GM23338 (cell line): ENCODE measurements at regions not wholly inside any gene's neighbourhood (a gene's known extent, or its start where the extent isn't known, plus 50 kb on each side); places are given as distances from the start of the nearest gene placed in this dataset.
A peak's percentile ranks its signal among the peaks of the same experiment; 100 is the strongest.
"Not testable (repeated sequence)": the region's sequence is repeated elsewhere in the genome, so short reads cannot be mapped to it uniquely, and the experiment has no call there.

Source experiments
- ATAC-seq: fragments of 200-7000 bp; cut with Tn5 transposase; 3 replicates; pipeline ENCODE4 v1.9.1; 2020
- DNase-seq: peaks from one replicate; pipeline ENCODE4 v3.0.0-alpha.2; 2015; ENCODE audit warnings: low spot score
- H2AFZ ChIP-seq: fragments of 200-600 bp; sonication (generic); 2 replicates; pipeline ENCODE4 v1.8.0; 2016; ENCODE audit warnings: antibody characterized with exemption, mild to moderate bottlenecking, moderate library complexity
- H3F3A ChIP-seq: fragments of 200-600 bp; sonication (generic); replicated peaks from 2 replicates; pipeline ENCODE4 v1.8.0; 2017; ENCODE audit warnings: antibody characterized with exemption, mixed run types, low read depth
- H3K27ac ChIP-seq: fragments of 200-600 bp; sonication (generic); 2 replicates; pipeline ENCODE4 v1.6.1; 2016; ENCODE audit warnings: low read depth
- H3K27me3 ChIP-seq: fragments of 200-600 bp; sonication (generic); 2 replicates; pipeline ENCODE4 v1.8.0; 2016; ENCODE audit warnings: mild to moderate bottlenecking, mixed run types, moderate library complexity; ENCODE audit not compliant: insufficient read depth
- H3K36me3 ChIP-seq: fragments of 200-600 bp; sonication (generic); 2 replicates; pipeline ENCODE4 v1.8.0; 2016; ENCODE audit warnings: mild to moderate bottlenecking; ENCODE audit not compliant: insufficient read depth
- H3K4me1 ChIP-seq: fragments of 200-600 bp; sonication (generic); 2 replicates; pipeline ENCODE4 v1.8.0; 2016; ENCODE audit warnings: mild to moderate bottlenecking, moderate library complexity; ENCODE audit not compliant: insufficient read depth
- H3K4me2 ChIP-seq: fragments of 200-600 bp; sonication (generic); 2 replicates; pipeline ENCODE4 v1.7.1; 2017; ENCODE audit warnings: mixed run types
- H3K4me3 ChIP-seq: fragments of 200-600 bp; sonication (generic); 2 replicates; pipeline ENCODE4 v1.6.1; 2016; ENCODE audit warnings: mixed run types
- H3K79me2 ChIP-seq: fragments of 200-600 bp; sonication (generic); replicated peaks from 2 replicates; pipeline ENCODE4 v1.8.0; 2017; ENCODE audit warnings: mild to moderate bottlenecking; ENCODE audit not compliant: insufficient read depth
- H3K9me2 ChIP-seq: fragments of 200-600 bp; sonication (generic); 2 replicates; pipeline ENCODE4 v1.8.0; 2017; ENCODE audit not compliant: insufficient read depth
- H4K20me1 ChIP-seq: fragments of 200-600 bp; sonication (generic); replicated peaks from 2 replicates; pipeline ENCODE4 v1.8.0; 2017; ENCODE audit warnings: mild to moderate bottlenecking; ENCODE audit not compliant: insufficient read depth
- H3K27ac Mint-ChIP-seq: 2 replicates; pipeline ENCODE4 v1.8.0; 2020; ENCODE audit warnings: inconsistent platforms, mild to moderate bottlenecking, moderate library complexity, mixed read lengths
- H3K27me3 Mint-ChIP-seq: 3 replicates; pipeline ENCODE4 v1.8.0; 2022; ENCODE audit warnings: low read depth, mild to moderate bottlenecking, moderate library complexity, mixed read lengths, inconsistent platforms; ENCODE audit not compliant: insufficient read depth, poor library complexity
- H3K36me3 Mint-ChIP-seq: 3 replicates; pipeline ENCODE4 v1.8.0; 2021; ENCODE audit warnings: low read depth, mild to moderate bottlenecking, inconsistent platforms, moderate library complexity, mixed read lengths
- H3K4me1 Mint-ChIP-seq: 3 replicates; pipeline ENCODE4 v1.8.0; 2020; ENCODE audit warnings: mild to moderate bottlenecking, inconsistent platforms, mixed read lengths
- H3K4me3 Mint-ChIP-seq: 3 replicates; pipeline ENCODE4 v1.8.0; 2021; ENCODE audit warnings: moderate library complexity, mild to moderate bottlenecking, inconsistent platforms, mixed read lengths
- H3K9me3 Mint-ChIP-seq: 3 replicates; pipeline ENCODE4 v1.8.0; 2020; ENCODE audit warnings: moderate library complexity, mild to moderate bottlenecking, inconsistent platforms, mixed read lengths
- CREB1 ChIP-seq: fragments of 250-450 bp; sonication (Bioruptor Pico); IDR thresholded peaks from 2 replicates; pipeline ENCODE4 v1.5.0; 2020; ENCODE audit warnings: low read depth, mild to moderate bottlenecking, moderate library complexity
- EZH2 ChIP-seq: fragments of 200-600 bp; sonication (generic); IDR thresholded peaks from one replicate; pipeline ENCODE4 v1.8.0; 2017; ENCODE audit warnings: antibody characterized with exemption, mild to moderate bottlenecking, low read depth; ENCODE audit not compliant: unreplicated experiment
- EZH2phosphoT487 ChIP-seq: fragments of 200-600 bp; sonication (generic); IDR thresholded peaks from one replicate; pipeline ENCODE4 v1.8.1; 2018; ENCODE audit warnings: antibody characterized with exemption; ENCODE audit not compliant: unreplicated experiment
- JUNB ChIP-seq: IDR thresholded peaks from one replicate; pipeline ENCODE4 v1.6.1; 2016; ENCODE audit warnings: antibody characterized with exemption; ENCODE audit not compliant: unreplicated experiment
- ZNF331 ChIP-seq: fragments of 250-450 bp; sonication (Bioruptor Pico); IDR thresholded peaks from 2 replicates; pipeline ENCODE4 v1.5.0; 2020; ENCODE audit warnings: low read depth, mild to moderate bottlenecking, moderate library complexity
- TF ChIP-seq, protein P1 (sequence below): IDR thresholded peaks from 2 replicates; pipeline ENCODE4 v1.6.1; 2016; ENCODE audit warnings: antibody characterized with exemption
- TF ChIP-seq, protein P2 (sequence below): IDR thresholded peaks from one replicate; pipeline ENCODE4 v1.6.1; 2018; ENCODE audit warnings: antibody characterized with exemption; ENCODE audit not compliant: unreplicated experiment

DNA sequence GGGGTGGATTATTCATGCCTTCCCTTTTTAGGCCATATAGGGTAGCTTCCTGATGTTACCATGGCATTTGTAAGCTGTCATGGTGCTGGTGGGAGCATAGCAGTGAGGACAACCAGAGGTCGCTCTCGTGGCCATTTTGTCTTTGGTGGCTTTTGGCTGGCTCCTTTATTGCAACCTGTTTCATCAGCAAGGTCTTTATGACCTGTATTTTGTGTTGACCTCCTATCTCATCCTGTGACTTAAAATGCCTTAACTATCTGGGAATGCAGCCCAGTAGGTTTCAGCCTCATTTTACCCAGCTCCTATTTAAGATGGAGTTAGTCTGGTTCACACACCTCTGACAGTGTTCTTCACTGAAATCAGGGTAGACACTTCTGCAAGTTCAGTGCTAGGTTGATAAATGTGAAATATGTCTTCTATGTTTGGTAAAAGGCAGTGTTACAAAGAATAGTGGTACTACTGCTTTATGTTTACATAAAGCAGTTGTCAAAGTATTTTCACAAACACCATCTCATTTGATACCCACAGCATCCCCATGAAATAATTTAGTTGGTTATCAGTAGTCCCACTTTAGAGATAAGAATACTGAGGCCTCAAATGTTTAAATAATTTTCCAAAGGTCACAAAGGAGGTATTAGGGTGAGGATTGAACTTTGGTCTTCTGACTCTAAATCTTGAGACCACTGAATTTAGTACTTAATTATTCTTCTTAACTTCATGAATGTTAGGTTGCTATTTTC, 77.1 kb upstream of the C4orf54 start:
- Histone ChIP-seq H3K36me3 (no peaks in the 10 kb centered on the region), H3K9me2 (peaks cover 3% of the 10 kb centered on the region), H3K27me3 (no peaks in the 10 kb centered on the region), H3K27ac (no peak overlapping the region), H3K4me3 (no peak overlapping the region), H2AFZ (no peak overlapping the region), H3F3A (no peaks in the 10 kb centered on the region), H3K4me1 (no peaks in the 10 kb centered on the region), H3K4me2 (no peak overlapping the region), H3K79me2 (no peaks in the 10 kb centered on the region), H4K20me1 (no peaks in the 10 kb centered on the region)
- no peak for DNase-seq
- H3K36me3 Mint-ChIP-seq, result peaks cover 22% of the 10 kb centered on the region
- no peak overlapping the region for H3K4me3 Mint-ChIP-seq
- no peak for TF ChIP-seq JUNB
- peaks cover 3% of the 10 kb centered on the region; the same call in 2 of the 3 replicates for H3K4me1 Mint-ChIP-seq
- H3K9me3 Mint-ChIP-seq, result peaks cover 29% of the 10 kb centered on the region
- peaks cover 2% of the 10 kb centered on the region for H3K27me3 Mint-ChIP-seq
- no peak for ATAC-seq
- no peak overlapping the region for H3K27ac Mint-ChIP-seq

DNA sequence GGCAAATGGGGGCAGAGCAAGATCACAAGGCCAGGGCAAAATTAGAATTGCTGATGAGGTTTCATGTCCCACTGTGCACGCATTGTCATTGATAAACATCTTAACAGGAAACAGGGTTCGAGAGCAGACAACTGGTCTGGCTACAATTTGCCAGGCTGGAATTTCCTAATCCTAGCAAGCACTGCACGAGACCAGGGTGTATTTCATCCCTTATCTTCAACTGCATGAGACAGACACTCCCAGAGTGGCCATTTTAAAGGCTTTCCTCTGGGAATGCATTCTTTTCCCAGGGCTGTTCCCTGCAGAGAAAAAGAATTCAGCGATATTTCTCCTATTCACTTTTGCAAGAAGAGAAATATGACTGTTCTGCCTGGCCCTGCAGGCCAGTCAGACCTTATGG, 75.8 kb upstream of the C4orf54 start:
- not testable (repeated sequence) for H3K36me3 ChIP-seq, H3K79me2 ChIP-seq, H2AFZ ChIP-seq, H3K9me2 ChIP-seq, H3K4me3 ChIP-seq, H3K4me1 ChIP-seq, H3K27me3 ChIP-seq, ATAC-seq, H4K20me1 ChIP-seq, H3K27ac ChIP-seq, H3F3A ChIP-seq, H3K4me3 Mint-ChIP-seq, H3K4me1 Mint-ChIP-seq, H3K27me3 Mint-ChIP-seq, H3K4me2 ChIP-seq, H3K27ac Mint-ChIP-seq
- DNase-seq, result peak; percentile 28
- Mint-ChIP-seq H3K36me3 (peaks cover 22% of the 10 kb centered on the region), H3K9me3 (peaks cover 29% of the 10 kb centered on the region)

DNA sequence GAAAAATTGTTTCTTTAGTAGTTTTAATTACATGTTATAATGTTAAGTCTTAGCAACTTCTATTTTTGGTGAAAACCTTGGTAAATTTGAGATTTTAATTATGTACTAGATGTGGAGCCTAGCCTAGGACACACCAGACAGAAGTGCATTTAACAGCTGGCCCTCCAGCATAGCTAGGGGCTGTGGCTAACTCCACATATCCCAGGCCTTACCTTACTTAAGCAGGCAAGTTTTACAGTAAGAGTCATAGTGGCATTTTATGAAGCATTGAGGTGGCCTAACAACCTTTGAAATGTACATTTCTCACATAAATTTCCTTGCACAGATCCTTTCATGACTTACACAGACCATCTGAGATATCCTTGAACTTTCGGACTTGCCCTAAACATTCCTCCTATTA, 71.6 kb upstream of the C4orf54 start:
- Histone ChIP-seq H3K36me3 (no peaks in the 10 kb centered on the region), H3K9me2 (peaks cover 2% of the 10 kb centered on the region), H3K4me2 (no peak overlapping the region), H2AFZ (no peak overlapping the region), H3K27ac (no peak overlapping the region), H3K27me3 (no peaks in the 10 kb centered on the region), H3K4me1 (peaks cover 4% of the 10 kb centered on the region; the same call in 1 of the 2 replicates), H3K79me2 (no peaks in the 10 kb centered on the region), H3F3A (no peaks in the 10 kb centered on the region), H4K20me1 (no peaks in the 10 kb centered on the region), H3K4me3 (no peak overlapping the region)
- Mint-ChIP-seq H3K4me1 (peaks cover 11% of the 10 kb centered on the region), H3K27me3 (peaks cover 2% of the 10 kb centered on the region), H3K27ac (no peak overlapping the region), H3K9me3 (peaks cover 47% of the 10 kb centered on the region), H3K36me3 (peaks cover 27% of the 10 kb centered on the region), H3K4me3 (no peak overlapping the region)
- no peak for ATAC-seq
- no peak for TF ChIP-seq EZH2
- TF ChIP-seq EZH2phosphoT487, result no peak
- TF ChIP-seq, protein P1, sequence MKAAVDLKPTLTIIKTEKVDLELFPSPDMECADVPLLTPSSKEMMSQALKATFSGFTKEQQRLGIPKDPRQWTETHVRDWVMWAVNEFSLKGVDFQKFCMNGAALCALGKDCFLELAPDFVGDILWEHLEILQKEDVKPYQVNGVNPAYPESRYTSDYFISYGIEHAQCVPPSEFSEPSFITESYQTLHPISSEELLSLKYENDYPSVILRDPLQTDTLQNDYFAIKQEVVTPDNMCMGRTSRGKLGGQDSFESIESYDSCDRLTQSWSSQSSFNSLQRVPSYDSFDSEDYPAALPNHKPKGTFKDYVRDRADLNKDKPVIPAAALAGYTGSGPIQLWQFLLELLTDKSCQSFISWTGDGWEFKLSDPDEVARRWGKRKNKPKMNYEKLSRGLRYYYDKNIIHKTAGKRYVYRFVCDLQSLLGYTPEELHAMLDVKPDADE, result no peak
- TF ChIP-seq, protein P2, sequence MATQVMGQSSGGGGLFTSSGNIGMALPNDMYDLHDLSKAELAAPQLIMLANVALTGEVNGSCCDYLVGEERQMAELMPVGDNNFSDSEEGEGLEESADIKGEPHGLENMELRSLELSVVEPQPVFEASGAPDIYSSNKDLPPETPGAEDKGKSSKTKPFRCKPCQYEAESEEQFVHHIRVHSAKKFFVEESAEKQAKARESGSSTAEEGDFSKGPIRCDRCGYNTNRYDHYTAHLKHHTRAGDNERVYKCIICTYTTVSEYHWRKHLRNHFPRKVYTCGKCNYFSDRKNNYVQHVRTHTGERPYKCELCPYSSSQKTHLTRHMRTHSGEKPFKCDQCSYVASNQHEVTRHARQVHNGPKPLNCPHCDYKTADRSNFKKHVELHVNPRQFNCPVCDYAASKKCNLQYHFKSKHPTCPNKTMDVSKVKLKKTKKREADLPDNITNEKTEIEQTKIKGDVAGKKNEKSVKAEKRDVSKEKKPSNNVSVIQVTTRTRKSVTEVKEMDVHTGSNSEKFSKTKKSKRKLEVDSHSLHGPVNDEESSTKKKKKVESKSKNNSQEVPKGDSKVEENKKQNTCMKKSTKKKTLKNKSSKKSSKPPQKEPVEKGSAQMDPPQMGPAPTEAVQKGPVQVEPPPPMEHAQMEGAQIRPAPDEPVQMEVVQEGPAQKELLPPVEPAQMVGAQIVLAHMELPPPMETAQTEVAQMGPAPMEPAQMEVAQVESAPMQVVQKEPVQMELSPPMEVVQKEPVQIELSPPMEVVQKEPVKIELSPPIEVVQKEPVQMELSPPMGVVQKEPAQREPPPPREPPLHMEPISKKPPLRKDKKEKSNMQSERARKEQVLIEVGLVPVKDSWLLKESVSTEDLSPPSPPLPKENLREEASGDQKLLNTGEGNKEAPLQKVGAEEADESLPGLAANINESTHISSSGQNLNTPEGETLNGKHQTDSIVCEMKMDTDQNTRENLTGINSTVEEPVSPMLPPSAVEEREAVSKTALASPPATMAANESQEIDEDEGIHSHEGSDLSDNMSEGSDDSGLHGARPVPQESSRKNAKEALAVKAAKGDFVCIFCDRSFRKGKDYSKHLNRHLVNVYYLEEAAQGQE, result no peak
- no peak for TF ChIP-seq ZNF331
- no peak for TF ChIP-seq CREB1 (CRISPR knock-in tag)
- no peak for DNase-seq
